Neural crest cell (in vitro differentiated cells): ENCODE measurements at regions not wholly inside any gene's neighbourhood (a gene's known extent, or its start where the extent isn't known, plus 50 kb on each side); places are given as distances from the start of the nearest gene placed in this dataset.

Source experiments
- DNase-seq: peaks from one replicate; pipeline ENCODE4 v3.0.0; 2021; ENCODE audit warnings: low read depth, mixed read lengths, low spot score
- H3K27ac Mint-ChIP-seq: one replicate; pipeline ENCODE4 v1.8.0; 2021; ENCODE audit warnings: mild to moderate bottlenecking, mixed read lengths; ENCODE audit not compliant: unreplicated experiment
- H3K27me3 Mint-ChIP-seq: 2 replicates; pipeline ENCODE4 v1.8.0; 2021; ENCODE audit warnings: low read depth, mild to moderate bottlenecking, mixed read lengths
- H3K36me3 Mint-ChIP-seq: 2 replicates; pipeline ENCODE4 v1.8.0; 2021; ENCODE audit warnings: low read depth, mild to moderate bottlenecking, mixed read lengths
- H3K4me1 Mint-ChIP-seq: 2 replicates; pipeline ENCODE4 v1.8.0; 2021; ENCODE audit warnings: mixed read lengths
- H3K4me3 Mint-ChIP-seq: one replicate; pipeline ENCODE4 v1.8.0; 2021; ENCODE audit warnings: mild to moderate bottlenecking, mixed read lengths
- H3K9me3 Mint-ChIP-seq: 2 replicates; pipeline ENCODE4 v1.8.0; 2021; ENCODE audit warnings: mixed read lengths
- CTCF ChIP-seq: fragments of 200-600 bp; sonication (generic); conservative IDR thresholded peaks from 2 replicates; pipeline ENCODE4 v1.5.0; 2021; ENCODE audit warnings: antibody characterized with exemption, mild to moderate bottlenecking

GRCh38 chr6:146999766-147000165, 204.5 kb upstream of the STXBP5 start:
- H3K27me3 Mint-ChIP-seq: no peaks in the 10 kb centered on the region
- no peaks in the 10 kb centered on the region for H3K36me3 Mint-ChIP-seq
- peaks cover 8% of the 10 kb centered on the region for H3K4me1 Mint-ChIP-seq
- H3K9me3 Mint-ChIP-seq: no peaks in the 10 kb centered on the region
- DNase-seq: no peak
- no peak overlapping the region for H3K27ac Mint-ChIP-seq
- H3K4me3 Mint-ChIP-seq: no peak overlapping the region
- no peak for TF ChIP-seq CTCF

DNA sequence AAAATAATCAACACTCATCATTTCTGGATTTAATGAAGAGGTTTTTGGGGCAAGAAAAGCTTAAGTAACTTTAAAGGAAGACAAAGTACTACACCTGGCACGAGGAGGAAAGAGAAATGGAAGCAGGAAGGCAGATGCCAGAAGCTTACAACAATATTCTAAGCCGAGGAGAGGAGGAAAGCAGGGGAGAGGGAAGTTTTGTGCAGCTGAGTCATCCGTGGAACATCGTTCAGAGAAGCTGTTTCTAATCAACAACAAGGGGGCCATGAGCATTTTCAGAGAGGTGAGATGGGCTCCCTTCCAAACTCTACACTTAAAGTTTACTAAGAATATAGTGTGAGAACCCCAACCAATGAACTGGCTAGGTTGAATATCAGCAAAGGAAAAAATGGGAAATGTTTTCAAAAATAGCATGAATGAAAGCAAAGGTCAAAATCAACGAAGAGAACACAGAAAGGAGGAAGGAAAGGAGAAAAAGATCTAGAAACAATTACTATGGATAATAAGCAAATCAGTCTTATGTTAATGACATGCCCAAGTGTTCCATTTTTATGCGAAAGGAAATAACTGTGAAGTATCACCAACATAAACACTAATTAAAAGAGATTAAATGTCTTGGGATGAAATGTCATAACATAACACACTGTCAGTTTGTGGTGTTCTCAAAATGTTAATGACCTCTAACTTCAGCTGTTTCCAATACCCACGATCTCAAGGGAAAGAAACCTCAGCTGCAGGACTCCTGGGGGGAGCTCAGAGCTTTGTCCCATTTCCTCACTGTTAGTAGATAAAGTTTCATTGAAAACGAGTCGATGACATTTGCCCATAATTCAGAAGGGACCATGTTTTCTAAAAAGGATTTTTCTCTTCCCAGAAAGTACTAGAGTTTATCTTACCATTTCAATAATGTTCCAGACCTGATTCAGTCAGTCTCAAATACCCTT, 203.4 kb upstream of the STXBP5 start:
- H3K27me3 Mint-ChIP-seq: no peaks in the 10 kb centered on the region

GRCh38 chr6:147001621-147002020, 202.6 kb upstream of the STXBP5 start:
- Mint-ChIP-seq H3K9me3 (no peaks in the 10 kb centered on the region), H3K36me3 (no peaks in the 10 kb centered on the region), H3K27ac (peak overlapping the region; percentile 22), H3K27me3 (no peaks in the 10 kb centered on the region), H3K4me1 (peaks cover 8% of the 10 kb centered on the region), H3K4me3 (no peak overlapping the region)
- no peak for TF ChIP-seq CTCF
- no peak for DNase-seq

More for the DNA sequence above, 203.4 kb upstream of the STXBP5 start:
- no peak overlapping the region for H3K27ac Mint-ChIP-seq
- H3K4me3 Mint-ChIP-seq: no peak overlapping the region
- no peak for DNase-seq
- no peaks in the 10 kb centered on the region for H3K9me3 Mint-ChIP-seq
- H3K36me3 Mint-ChIP-seq: no peaks in the 10 kb centered on the region
- peaks cover 8% of the 10 kb centered on the region for H3K4me1 Mint-ChIP-seq
- no peak for TF ChIP-seq CTCF

DNA sequence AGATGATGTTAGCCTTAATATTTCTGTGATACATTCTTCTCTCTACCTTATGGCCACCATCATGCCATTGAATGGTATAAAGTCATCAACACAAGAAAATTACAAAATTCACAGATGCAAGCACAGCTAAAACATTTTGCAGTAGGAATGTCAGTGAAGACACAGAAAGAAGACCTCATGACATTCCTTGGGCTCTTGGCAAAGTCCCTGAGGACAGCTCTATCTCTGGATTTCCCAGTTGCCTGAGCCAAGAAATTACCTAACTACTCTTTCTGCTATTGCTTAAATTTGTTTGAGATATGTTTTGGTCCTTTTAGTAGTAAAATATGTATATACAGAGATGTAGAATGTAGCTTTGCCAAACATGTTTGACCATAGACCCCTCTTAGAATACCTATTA, 201.0 kb upstream of the STXBP5 start:
- Mint-ChIP-seq H3K27ac (no peak overlapping the region), H3K4me1 (peaks cover 8% of the 10 kb centered on the region), H3K27me3 (no peaks in the 10 kb centered on the region)

DNA sequence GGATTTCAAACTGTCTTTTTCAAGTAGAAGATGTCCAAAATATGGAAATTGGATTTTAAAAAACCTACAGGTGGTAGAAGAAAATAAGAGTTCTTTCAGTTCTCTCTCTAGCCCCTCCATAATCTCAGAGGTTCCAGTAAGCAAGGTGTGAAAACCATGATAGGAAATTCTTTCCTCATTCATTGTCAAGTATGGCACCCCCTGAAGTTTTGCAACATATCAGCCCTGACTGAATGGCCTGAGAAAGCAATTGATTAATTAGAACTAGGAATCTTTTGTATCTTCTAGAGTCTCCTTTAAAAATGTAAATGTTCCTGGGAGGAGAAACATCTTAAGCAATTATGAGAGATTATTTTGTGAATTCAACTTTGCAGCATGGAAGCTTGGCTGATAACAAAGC, 198.7 kb upstream of the STXBP5 start:
- Mint-ChIP-seq H3K36me3 (no peaks in the 10 kb centered on the region), H3K4me3 (no peak overlapping the region), H3K4me1 (peaks cover 7% of the 10 kb centered on the region), H3K27me3 (no peaks in the 10 kb centered on the region), H3K27ac (no peak overlapping the region), H3K9me3 (no peaks in the 10 kb centered on the region)
- TF ChIP-seq CTCF: peak; percentile 25
- DNase-seq: no peak

More for the DNA sequence above, 201.0 kb upstream of the STXBP5 start:
- H3K4me3 Mint-ChIP-seq: no peak overlapping the region
- no peaks in the 10 kb centered on the region for H3K9me3 Mint-ChIP-seq
- TF ChIP-seq CTCF: no peak
- no peak for DNase-seq
- no peaks in the 10 kb centered on the region for H3K36me3 Mint-ChIP-seq
